ENCODE measurements at regions not wholly inside any gene's neighbourhood (a gene's known extent, or its start where the extent isn't known, plus 50 kb on each side); places are given as distances from the start of the nearest gene placed in this dataset.
"Not testable (repeated sequence)": the region's sequence is repeated elsewhere in the genome, so short reads cannot be mapped to it uniquely, and the experiment has no call there.

DNA sequence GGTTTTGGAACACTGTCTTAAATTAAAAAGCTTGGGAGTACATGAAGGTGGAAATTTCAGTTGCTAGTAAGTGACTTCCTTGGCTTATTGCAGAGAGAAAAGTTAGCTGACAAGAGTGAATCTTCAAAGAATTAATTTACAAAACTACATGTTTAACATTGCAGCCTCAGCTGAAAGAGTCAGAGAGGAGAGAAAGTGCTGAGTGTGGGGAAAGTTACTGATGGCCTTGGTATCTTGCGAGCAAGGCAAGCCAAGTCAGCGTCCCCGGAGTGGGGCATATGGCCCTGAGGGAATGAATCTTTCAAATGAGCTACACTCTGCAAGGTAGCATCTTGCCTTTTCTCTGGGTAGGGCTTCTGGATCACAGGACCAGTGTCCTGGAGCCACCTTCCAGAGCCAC, 131.3 kb downstream of the LPIN1 start:
- DNase-seq, result no peak

DNA sequence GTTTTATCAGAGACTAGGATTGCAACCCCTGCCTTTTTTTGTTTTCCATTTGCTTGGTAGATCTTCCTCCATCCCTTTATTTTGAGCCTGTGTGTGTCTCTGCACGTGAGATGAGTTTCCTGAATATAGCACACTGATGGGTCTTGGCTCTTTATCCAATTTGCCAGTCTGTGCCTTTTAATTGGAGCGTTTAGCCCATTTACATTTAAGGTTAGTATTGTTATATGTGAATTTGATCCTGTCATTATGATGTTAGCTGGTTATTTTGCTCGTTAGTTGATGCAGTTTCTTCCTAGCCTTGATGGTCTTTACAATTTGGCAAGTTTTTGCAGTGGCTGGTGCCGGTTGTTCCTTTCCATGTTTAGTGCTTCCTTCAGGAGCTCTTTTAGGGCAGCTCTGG, 138.8 kb downstream of the LPIN1 start:
- DNase-seq, result not testable (repeated sequence)

DNA sequence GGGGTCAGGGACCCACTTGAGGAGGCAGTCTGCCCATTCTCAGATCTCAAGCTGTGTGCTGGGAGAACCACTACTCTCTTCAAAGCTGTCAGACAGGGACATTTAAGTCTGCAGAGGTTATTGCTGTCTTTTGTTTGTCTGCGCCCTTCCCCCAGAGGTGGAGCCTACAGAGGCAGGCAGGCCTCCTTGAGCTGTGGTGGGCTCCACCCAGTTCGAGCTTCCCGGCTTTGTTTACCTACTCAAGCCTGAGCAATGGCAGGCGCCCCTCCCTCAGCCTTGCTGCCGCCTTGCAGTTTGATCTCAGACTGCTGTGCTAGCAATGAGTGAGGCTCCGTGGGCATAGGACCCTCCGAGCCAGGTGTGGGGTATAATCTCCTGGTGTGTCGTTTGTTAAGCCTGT, 140.5 kb downstream of the LPIN1 start:
- DNase-seq, result not testable (repeated sequence)

DNA sequence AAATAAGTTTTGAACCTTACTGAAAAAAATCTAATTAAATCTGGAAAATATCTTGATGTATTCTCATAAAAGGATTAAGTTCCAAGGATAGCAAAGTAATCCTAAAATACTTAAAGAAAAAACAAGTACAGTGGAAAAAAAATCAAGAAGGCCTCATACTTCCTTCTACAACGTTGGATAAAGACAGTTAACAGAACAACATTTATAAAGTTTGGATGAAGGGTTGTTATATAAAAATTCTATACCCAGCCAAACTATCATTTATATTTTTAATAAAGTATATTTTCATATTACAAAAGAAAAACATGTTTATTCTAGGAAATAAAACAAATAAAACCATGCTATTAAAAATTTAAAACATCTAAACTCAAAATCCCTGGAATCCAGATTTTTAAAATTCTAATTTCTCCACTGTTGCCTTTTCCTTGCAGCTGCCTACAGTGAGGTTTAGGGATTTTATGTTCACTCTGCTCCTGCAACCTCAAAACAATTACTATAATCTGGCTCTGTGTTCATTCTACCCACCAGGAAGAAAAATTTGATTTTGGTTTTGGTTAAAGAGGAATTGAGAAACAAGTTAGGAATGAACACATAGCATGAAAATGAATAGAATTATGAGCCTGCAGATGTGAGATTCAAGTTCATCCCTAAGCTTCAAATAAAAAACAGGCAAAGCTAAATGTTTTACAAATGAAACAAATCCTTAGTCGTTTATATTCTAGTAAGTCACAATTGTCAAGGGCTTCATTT, 142.8 kb downstream of the LPIN1 start:
- DNase-seq, result no peak

DNA sequence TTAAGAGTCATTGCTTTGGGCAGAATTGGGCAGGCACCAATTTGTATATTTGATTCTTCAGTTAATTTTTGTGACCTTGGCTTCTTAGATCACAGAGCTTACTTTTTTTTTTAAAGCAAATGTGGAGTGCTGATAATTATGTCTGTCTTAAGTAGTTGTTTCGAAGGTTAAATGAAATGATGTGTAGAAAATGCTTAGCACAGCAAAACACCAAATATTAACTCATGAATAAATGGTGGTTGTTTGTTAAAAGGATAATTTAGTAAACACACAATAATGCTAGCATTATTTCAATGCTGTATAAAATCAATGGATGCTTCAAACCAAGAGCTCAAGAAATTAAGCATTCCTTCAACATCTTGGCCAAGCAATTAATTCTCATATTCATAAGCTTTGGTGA, 143.4 kb downstream of the LPIN1 start:
- no peak for DNase-seq

DNA sequence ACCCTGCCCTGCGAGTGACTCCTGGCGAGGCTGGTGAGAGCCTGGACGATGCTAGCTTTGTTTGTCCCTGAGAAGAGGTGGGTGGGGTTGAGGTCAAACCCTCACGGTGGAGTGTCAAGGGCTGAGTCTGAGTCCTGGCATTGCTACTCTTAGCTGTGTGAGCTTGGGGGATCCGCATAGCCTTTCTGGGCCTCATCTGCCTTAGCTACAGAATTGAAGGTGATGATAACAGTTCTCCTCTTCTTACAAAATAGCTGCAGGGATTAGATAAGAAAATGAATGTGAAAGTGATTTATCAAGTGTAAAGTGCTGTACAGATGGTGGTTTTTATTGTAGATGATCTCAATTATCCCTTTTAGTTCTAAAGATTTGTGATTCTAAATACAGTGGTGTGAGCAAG, 144.6 kb downstream of the LPIN1 start:
- DNase-seq, result no peak

DNA sequence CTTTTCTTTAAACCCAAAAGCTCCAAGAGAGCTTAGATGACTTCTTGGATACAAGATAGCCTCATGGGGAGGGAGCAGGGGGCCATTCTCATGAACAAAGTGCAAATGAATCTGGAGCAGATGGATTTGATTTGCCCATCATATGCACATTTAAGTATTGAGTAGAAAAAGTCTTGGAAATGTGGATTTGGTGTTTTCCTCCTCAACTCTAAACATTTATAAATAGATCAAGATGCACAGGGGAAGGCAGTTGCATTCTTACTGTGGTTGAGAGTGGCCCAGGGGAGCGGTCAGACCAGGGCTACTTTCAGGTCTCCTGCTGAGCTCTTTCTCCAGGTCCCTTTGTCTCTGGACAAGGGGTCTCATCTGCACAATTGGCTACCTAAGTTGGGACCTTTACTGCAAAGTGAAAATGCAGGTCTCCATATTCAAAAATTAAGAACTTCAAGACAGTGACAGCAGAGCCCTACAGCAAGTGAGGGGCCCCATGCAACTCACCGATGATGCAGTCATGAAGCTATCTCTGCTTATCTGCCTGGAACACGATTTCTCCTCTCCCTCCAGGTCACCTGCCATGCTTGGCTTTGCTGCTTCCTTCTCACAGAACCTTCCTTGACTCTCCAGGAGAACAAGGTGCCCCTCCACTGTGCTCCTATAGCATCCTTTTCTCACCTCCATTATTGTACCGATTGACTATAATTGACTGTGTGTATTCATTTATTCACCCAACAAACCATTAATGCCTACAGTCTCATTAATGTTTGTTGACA, 145.4 kb downstream of the LPIN1 start:
- no peak for DNase-seq

DNA sequence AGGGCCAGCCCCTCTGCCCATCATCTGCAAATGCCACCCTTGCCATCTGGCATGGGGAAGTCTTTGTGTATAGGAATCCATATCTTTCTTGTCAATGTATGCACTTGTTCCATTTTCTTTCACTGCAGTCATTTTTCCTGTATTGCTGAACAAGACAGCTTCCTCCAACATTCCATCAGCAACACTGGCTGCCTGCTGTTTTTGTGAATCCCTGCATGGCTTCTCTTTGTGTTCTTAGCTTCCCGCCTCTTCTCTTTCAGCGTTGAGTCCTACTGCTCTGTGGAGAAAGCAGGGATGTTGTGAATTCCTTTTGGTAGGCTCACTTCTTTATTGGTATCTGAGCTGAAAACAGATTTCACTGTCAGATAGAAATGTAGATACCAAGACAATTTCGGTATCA, 150.0 kb downstream of the LPIN1 start:
- no peak for DNase-seq

DNA sequence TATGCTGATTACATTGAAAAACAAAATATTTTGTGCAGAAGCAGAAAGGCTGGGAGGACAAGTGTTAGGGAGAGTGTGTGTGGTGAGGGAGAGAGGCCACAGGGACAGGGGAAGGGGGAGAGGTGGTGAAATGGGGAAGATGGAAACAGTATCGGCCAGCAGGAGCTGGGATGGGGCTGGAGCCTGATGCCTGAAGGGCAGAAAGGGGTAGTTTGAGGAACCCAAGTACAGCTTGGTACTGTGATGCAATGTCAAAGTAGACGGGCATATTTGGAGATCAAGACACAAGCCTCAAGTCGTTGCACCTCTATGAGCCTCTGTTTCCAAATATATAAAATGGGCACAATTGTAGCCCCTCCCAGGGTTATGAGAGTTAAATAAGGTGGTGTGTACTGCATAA, 152.1 kb downstream of the LPIN1 start:
- DNase-seq, result no peak

DNA sequence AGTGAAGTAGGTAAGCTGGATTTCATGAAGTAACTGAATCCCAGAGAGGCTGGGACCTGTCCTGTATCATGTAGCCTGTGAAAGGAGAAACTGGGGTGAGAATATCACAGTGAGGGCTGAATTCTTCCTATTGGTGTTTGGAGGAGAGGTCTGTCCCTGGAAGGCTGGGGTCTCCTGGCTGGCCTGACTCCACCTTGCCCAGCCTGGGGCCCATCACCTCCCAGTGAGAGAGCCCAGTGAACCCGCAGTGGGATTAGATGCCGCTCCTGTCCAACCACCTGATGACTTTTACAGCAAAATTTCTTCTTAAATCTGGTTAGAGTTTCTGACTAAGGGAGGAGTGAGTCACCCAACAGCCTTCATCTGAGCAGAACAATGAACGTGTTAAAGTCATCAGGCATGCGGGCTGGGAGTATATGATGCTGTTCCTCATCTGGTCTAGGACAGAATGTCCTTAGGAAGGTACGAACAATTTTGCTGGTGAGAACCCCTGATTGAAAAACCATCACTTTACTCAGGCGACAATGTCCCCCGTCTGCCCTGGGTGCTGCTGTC, 152.9 kb downstream of the LPIN1 start:
- no peak for DNase-seq

DNA sequence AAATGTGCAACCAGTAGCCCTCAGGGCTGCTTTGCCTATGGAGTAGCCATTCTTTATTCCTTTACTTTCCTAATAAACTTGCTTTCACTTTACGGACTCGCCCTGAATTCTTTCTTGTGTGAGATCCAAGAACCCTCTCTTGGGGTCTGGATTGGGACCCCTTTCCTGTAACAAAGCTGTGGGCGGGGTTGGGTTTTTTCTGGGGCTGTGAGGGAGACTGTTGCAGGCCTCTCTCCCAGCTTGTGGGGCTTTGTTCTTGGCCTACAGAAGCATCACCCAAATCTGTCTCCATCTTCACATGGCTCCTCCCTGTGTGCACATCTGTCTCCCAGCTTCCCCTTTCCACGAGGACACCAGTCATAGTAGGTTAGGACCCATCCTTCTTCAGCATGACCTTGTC, 154.5 kb downstream of the LPIN1 start:
- not testable (repeated sequence) for DNase-seq

DNA sequence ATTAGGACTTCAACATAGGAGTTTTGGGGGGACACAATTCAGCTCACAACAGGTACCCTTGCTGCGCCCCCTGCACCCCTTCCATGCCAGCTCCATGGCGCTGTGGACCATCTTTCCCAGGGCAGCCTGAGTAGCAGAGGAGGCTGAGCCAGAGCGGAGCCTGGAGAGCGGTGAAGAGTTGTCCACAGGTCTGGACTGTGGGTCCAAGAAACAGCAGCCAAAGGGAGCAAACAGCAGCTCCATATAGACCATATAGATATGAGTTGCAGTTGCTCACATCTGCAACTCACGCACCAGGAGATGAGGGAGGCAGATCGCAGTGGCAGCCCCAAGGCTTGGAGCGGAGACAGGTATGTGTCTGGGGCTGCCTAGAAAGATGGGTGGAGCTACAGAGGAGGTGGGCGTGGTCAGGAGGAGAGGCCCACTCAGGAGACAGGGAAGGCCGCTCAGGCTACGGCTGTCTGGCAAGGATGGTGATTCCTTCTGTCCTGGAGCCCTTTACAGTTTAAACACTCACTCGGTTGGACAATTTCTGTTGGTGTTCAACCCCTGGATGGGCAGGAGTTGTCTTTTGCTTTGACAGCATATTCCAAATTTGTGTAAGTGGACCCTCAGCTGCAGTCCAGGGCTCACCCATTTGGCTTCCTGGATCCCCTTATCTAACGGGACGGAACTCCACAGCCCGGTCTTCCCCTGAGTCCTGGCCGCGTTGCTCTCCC, 155.1 kb downstream of the LPIN1 start:
- DNase-seq, result no peak

DNA sequence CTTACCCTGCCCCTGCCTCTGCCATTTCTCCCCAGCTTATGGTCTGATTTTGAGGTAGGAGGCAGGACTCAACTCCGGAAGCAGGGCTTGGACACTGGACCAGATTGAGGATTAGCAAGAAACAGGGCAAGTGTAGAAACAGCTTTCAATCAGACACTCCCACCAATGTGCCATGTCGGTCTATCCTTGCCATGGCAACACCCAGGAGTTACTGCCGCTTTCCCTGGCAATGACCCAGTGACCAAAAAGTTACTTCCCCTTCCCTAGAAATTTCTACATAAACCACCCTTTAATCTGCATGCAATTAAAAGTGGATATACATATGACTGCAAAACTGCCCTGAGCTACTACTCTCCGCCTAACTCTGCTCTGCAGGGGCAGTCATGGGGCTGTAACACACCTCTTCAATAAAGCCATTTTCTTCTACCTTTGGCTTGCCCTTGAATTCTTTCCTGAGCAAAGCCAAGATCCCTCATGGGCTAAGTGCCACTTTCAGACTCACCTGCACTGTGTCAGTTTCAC, 156.7 kb downstream of the LPIN1 start:
- no peak for DNase-seq

DNA sequence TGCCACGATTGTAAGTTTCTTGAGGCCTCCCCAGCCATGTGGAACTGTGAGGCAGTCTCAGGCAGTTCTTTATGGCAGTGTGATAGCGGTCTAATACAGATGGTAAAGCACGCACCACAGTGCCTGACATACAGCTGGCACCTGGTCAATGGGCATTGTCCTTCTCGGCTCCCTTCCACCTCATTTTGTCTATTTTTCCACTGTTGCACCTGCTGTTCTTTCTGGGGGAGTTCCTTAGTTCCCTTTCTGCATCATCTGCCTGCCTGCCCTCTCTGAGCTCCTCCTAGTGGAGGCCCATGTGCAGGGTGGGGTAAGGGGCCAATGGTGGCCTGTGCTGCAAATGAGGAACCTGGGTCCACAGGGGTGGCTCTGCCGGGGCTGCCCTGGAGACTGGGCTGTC, 157.6 kb downstream of the LPIN1 start:
- no peak for DNase-seq

DNA sequence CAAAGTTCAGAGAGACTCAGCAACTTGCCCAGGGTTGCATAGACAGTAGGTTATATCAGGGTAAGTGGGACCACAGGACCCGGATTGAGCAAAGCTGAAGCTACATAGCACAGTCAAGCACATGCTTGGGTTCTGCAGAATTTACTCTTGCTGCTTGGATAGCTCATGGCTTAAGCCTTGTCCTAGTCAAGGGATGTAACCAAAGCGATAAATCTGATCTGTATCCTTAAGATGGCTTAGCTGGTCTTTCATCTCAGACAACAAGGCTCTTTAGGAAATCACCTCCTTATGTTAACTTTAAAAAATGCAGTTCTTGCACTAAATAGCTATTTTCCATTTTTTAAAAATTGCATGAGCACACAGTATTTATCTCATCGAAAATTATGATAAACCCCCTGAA, 158.5 kb downstream of the LPIN1 start:
- DNase-seq, result no peak

DNA sequence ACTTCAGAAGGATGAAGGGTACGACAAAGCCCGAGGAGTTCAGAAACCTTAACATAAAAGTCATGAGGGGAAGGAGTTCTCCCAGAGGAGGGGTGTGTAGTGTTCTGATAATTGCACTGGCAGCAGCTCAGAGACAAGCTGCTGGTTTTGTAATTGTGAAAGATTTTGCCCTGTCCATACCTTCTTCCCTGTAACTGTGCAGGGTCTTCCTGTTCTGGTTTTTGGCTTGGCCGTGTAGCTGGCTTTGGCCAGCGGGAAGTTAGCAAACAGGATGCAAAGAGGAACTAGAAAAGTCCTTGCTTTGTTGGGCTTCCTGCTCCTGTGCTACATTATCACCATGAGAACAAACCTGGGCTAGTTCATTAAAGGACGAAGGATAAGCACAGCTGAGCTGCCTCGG, 160.8 kb downstream of the LPIN1 start:
- DNase-seq, result no peak

DNA sequence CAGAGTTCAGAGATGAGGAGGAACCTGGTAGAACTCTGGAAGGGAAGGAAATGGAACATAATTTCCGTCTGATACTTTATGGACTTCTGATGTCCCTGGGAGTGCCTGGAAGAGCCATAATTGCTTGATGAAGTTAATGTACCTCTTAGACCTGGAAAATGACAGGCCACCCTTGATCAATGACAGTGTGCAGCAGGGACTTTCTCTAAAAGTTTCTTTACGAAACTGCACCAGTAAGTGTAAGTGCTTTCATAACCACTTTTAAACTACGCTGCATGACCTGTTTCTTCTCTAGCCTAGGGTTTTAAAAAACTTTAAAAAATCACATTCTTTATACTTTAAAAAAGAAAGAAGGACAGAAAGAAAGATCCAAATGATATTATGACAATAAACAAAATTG, 164.5 kb downstream of the LPIN1 start:
- no peak for DNase-seq

DNA sequence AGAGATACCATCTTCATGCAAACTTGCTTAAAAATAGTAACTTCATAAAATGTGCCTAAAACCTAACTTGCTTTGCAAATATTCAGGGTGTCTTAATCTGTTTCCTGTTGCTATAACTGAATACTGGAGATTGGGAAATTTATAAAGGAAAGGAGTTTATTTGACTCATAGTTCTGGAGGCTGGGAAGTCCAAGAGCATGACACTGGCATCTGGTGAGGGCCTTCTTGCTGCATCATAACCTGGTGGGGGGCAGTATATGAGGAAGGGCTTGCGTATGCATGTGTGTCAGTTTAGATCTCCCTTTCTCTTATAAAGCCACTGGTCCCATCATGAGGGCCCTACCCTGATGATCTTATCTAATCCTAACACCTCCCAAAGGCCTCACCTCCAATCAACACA, 166.5 kb downstream of the LPIN1 start:
- no peak for DNase-seq

DNA sequence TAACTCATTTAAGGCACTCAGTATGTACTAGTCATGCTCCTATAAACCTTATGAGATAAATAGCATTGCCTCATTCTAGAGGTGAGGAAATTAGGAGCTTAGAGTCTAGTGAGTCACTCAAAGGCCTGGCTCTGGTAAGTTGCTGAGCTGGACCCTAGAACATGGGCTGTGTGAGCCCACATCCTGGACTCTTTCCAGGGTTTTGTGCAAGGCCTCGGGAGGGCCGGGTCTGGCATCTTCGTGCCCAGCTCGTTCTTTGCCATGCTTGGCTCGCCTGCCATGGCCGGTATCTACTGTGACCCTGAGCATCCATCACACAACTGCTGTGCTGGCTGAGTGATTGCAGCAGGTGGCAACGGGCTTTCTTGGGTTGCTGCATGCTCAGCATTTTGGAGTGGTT, 168.0 kb downstream of the LPIN1 start:
- DNase-seq, result no peak

DNA sequence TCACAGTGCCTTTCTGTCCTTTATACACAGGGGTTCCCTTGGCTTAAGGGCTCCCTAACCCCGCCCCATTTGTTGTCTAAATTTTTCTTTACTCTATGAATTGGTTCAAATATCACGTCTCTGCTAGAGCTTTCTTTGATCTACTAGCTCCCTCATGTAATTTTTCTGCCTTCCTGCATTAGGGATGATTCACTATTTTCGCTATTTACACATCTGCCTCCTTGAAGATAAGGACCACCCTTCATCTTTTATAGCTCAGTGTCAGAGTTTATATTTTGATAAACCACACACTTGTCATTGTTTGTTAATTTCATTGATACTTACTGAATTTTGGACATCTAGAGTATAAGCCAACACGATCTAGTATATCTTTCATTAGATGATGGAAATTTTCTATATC, 169.2 kb downstream of the LPIN1 start:
- DNase-seq, result no peak

DNA sequence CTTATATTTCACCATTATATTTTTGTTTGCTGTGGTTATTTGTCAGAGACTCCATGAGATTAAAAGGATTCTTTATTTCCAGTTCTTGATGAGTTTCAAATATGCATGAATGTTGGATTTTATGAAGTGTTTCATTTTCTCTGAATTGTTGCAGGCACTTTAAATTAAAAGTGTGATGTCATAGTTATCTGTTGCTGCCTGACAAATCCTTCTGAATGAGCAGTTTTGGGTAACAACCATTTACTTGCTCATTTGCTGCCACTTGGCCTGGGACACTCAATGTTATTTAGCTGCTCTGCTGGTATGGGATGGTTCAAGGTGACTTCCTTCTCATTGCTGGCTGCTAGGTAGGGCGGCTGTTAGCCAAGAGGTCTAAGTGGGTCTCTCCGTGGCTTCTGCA, 173.5 kb downstream of the LPIN1 start:
- no peak for DNase-seq

DNA sequence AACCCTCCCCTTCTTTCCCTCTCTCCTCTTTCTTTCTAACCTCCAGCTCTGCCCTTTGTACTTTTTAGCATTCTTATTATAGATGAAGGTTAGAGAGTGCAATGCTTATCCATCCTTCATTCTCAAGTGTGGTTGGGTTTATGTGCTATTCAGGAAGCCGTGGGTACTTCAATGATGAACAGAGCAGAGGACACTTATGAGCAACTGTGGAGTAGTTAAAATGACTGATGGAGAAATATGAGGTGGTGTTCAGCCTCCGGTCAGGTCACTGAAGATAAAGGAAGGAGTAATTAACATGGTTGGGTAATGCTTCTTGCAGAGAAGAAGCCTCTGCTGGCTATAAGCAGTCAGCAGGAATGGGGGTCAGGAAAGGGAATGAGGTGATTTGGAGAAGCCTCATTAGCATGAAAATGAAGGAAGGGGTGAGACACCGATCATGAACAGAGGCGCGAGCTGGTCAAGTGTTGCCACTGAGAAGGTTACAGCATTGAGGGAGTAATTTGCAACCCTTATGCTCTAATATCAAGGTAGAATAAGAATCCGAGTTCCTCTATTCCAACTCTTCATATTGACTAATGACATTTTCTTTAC, 174.7 kb downstream of the LPIN1 start:
- no peak for DNase-seq

DNA sequence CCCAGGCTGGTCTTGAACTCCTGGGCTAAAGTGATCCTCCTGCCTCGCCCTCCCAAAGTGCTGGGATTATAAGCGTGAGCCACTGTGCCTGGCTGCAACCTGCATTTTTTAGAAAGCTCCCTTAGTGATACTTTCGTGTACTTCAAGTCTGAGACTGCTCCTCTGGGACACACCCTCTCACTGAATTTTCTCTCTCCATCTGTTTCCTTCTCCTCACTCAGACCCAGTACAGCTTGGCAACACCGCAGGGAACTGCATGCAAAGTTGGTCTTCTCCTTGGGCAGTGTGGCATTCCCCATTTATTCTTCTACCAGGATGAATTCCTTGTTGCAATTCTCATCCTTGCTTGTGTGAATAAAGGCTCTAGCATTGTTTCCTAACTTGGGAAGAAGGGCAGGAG, 175.9 kb downstream of the LPIN1 start:
- no peak for DNase-seq

Measured in NCI-H1930 (cell line).